ENCODE measurements at regions not wholly inside any gene's neighbourhood (a gene's known extent, or its start where the extent isn't known, plus 50 kb on each side); places are given as distances from the start of the nearest gene placed in this dataset.

GRCh38 chr9:120151806-120152205 is 428.2 kb downstream of the CDK5RAP2 start:
- TF ChIP-seq, protein P1, sequence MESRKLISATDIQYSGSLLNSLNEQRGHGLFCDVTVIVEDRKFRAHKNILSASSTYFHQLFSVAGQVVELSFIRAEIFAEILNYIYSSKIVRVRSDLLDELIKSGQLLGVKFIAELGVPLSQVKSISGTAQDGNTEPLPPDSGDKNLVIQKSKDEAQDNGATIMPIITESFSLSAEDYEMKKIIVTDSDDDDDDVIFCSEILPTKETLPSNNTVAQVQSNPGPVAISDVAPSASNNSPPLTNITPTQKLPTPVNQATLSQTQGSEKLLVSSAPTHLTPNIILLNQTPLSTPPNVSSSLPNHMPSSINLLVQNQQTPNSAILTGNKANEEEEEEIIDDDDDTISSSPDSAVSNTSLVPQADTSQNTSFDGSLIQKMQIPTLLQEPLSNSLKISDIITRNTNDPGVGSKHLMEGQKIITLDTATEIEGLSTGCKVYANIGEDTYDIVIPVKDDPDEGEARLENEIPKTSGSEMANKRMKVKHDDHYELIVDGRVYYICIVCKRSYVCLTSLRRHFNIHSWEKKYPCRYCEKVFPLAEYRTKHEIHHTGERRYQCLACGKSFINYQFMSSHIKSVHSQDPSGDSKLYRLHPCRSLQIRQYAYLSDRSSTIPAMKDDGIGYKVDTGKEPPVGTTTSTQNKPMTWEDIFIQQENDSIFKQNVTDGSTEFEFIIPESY (IDR thresholded peaks at IDR 0.05) = no peak
- no peak for TF ChIP-seq TAF1 (conservative IDR thresholded peaks at IDR 0.05)
- TF ChIP-seq, protein P2, sequence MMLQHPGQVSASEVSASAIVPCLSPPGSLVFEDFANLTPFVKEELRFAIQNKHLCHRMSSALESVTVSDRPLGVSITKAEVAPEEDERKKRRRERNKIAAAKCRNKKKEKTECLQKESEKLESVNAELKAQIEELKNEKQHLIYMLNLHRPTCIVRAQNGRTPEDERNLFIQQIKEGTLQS (IDR thresholded peaks at IDR 0.05) = no peak
- Histone ChIP-seq H3K27me3 (ENCODE audit: control insufficient read depth in 4 of 4, insufficient read depth in 4 of 4, low read length in 3 of 4) (peaks cover 0 to 4% (median 0%) of the 10 kb centered on the region in 4 donors), H3K9ac (ENCODE audit: low read depth in 1 of 2, low read length in 2 of 2) (no peak overlapping the region), H3K36me3 (ENCODE audit: control insufficient read depth in 4 of 4, insufficient read depth in 3 of 4, low read depth in 1 of 4, low read length in 3 of 4) (no peaks in the 10 kb centered on the region), H3K4me3 (ENCODE audit: low read depth in 1 of 3, low read length in 3 of 3) (no peak overlapping the region), H3K4me1 (ENCODE audit: control insufficient read depth in 4 of 4, insufficient read depth in 4 of 4, low read length in 3 of 4) (no peaks in the 10 kb centered on the region), H3K9me3 (ENCODE audit: control insufficient read depth in 4 of 4, low read length in 3 of 4) (no peaks in the 10 kb centered on the region), H3K27ac (ENCODE audit: low read depth in 1 of 2, low read length in 2 of 2) (no peak overlapping the region)
- WGBS = 65% methylated on average over 12 of the region's 12 CpGs
- no peak for DNase-seq (ENCODE audit: low spot score)

DNA sequence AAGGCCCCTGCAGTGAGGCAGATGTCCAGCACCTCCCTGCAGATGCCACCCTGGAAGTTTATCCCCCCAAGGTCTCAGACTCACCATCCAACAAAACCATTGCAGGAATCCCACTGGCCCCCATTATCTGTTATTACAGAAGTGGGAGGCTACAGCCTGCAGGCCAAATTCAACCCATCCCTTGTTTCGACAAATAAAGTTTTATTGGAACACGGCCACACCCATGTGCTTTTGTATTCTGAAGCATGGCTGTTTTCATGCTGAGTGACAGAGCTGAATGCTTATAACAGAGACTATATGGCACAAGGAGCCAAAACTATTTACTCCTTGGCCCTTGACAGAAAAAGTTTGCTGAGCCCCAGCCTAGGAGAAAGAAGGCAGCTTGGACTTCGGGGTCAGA is 428.8 kb downstream of the CDK5RAP2 start:
- Histone ChIP-seq H3K4me3 (ENCODE audit: low read depth in 1 of 3, low read length in 3 of 3) (no peak overlapping the region), H3K4me1 (ENCODE audit: control insufficient read depth in 4 of 4, insufficient read depth in 4 of 4, low read length in 3 of 4) (no peaks in the 10 kb centered on the region), H3K9ac (ENCODE audit: low read depth in 1 of 2, low read length in 2 of 2) (no peak overlapping the region), H3K36me3 (ENCODE audit: control insufficient read depth in 4 of 4, insufficient read depth in 3 of 4, low read depth in 1 of 4, low read length in 3 of 4) (no peaks in the 10 kb centered on the region), H3K27ac (ENCODE audit: low read depth in 1 of 2, low read length in 2 of 2) (no peak overlapping the region), H3K27me3 (ENCODE audit: control insufficient read depth in 4 of 4, insufficient read depth in 4 of 4, low read length in 3 of 4) (no peaks in the 10 kb centered on the region), H3K9me3 (ENCODE audit: control insufficient read depth in 4 of 4, low read length in 3 of 4) (no peaks in the 10 kb centered on the region)
- no peak for TF ChIP-seq FOXA1 (IDR thresholded peaks at IDR 0.05)
- no peak for TF ChIP-seq HNF4G (IDR thresholded peaks at IDR 0.05)
- TF ChIP-seq RXRA (IDR thresholded peaks at IDR 0.05) = no peak
- no peak for TF ChIP-seq TAF1 (conservative IDR thresholded peaks at IDR 0.05)
- DNase-seq (ENCODE audit: low spot score) = no peak
- WGBS = 82% methylated on average over 3 of the region's 3 CpGs

GRCh38 chr9:120138955-120139354 is 441.0 kb downstream of the CDK5RAP2 start:
- 76% methylated on average over 1 of the region's 1 CpG for WGBS
- peaks cover 0 to 3% (median 0%) of the 10 kb centered on the region in 4 donors for H3K9me3 ChIP-seq (ENCODE audit: control insufficient read depth in 4 of 4, low read length in 3 of 4)
- no peaks in the 10 kb centered on the region for H3K4me1 ChIP-seq (ENCODE audit: control insufficient read depth in 4 of 4, insufficient read depth in 4 of 4, low read length in 3 of 4)
- no peak for DNase-seq (ENCODE audit: low spot score)
- no peak overlapping the region for H3K4me3 ChIP-seq (ENCODE audit: low read depth in 1 of 3, low read length in 3 of 3)
- H3K36me3 ChIP-seq (ENCODE audit: control insufficient read depth in 4 of 4, insufficient read depth in 3 of 4, low read depth in 1 of 4, low read length in 3 of 4) = no peaks in the 10 kb centered on the region
- TF ChIP-seq, protein P3, sequence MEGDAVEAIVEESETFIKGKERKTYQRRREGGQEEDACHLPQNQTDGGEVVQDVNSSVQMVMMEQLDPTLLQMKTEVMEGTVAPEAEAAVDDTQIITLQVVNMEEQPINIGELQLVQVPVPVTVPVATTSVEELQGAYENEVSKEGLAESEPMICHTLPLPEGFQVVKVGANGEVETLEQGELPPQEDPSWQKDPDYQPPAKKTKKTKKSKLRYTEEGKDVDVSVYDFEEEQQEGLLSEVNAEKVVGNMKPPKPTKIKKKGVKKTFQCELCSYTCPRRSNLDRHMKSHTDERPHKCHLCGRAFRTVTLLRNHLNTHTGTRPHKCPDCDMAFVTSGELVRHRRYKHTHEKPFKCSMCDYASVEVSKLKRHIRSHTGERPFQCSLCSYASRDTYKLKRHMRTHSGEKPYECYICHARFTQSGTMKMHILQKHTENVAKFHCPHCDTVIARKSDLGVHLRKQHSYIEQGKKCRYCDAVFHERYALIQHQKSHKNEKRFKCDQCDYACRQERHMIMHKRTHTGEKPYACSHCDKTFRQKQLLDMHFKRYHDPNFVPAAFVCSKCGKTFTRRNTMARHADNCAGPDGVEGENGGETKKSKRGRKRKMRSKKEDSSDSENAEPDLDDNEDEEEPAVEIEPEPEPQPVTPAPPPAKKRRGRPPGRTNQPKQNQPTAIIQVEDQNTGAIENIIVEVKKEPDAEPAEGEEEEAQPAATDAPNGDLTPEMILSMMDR (IDR thresholded peaks at IDR 0.05; ENCODE audit: low read depth, low read length, missing input control) = no peak
- TF ChIP-seq, protein P1 (IDR thresholded peaks at IDR 0.05) = no peak
- TF ChIP-seq HNF4G (IDR thresholded peaks at IDR 0.05) (no peak), FOXA1 (IDR thresholded peaks at IDR 0.05) (no peak), GABPA (IDR thresholded peaks at IDR 0.05 in 1 of 2, conservative IDR thresholded peaks at IDR 0.05 in 1 of 2) (no peak)
- TF ChIP-seq, protein P2 (IDR thresholded peaks at IDR 0.05) = no peak
- TF ChIP-seq, protein P4, sequence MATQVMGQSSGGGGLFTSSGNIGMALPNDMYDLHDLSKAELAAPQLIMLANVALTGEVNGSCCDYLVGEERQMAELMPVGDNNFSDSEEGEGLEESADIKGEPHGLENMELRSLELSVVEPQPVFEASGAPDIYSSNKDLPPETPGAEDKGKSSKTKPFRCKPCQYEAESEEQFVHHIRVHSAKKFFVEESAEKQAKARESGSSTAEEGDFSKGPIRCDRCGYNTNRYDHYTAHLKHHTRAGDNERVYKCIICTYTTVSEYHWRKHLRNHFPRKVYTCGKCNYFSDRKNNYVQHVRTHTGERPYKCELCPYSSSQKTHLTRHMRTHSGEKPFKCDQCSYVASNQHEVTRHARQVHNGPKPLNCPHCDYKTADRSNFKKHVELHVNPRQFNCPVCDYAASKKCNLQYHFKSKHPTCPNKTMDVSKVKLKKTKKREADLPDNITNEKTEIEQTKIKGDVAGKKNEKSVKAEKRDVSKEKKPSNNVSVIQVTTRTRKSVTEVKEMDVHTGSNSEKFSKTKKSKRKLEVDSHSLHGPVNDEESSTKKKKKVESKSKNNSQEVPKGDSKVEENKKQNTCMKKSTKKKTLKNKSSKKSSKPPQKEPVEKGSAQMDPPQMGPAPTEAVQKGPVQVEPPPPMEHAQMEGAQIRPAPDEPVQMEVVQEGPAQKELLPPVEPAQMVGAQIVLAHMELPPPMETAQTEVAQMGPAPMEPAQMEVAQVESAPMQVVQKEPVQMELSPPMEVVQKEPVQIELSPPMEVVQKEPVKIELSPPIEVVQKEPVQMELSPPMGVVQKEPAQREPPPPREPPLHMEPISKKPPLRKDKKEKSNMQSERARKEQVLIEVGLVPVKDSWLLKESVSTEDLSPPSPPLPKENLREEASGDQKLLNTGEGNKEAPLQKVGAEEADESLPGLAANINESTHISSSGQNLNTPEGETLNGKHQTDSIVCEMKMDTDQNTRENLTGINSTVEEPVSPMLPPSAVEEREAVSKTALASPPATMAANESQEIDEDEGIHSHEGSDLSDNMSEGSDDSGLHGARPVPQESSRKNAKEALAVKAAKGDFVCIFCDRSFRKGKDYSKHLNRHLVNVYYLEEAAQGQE (IDR thresholded peaks at IDR 0.05) = no peak
- H3K27ac ChIP-seq (ENCODE audit: low read depth in 1 of 2, low read length in 2 of 2) = no peak overlapping the region
- no peaks in the 10 kb centered on the region for H3K27me3 ChIP-seq (ENCODE audit: control insufficient read depth in 4 of 4, insufficient read depth in 4 of 4, low read length in 3 of 4)
- H3K9ac ChIP-seq (ENCODE audit: low read depth in 1 of 2, low read length in 2 of 2) = no peak overlapping the region

Data from liver (tissue), 8 donors.